ENCODE measurements at regions not wholly inside any gene's neighbourhood (a gene's known extent, or its start where the extent isn't known, plus 50 kb on each side); places are given as distances from the start of the nearest gene placed in this dataset.

DNA sequence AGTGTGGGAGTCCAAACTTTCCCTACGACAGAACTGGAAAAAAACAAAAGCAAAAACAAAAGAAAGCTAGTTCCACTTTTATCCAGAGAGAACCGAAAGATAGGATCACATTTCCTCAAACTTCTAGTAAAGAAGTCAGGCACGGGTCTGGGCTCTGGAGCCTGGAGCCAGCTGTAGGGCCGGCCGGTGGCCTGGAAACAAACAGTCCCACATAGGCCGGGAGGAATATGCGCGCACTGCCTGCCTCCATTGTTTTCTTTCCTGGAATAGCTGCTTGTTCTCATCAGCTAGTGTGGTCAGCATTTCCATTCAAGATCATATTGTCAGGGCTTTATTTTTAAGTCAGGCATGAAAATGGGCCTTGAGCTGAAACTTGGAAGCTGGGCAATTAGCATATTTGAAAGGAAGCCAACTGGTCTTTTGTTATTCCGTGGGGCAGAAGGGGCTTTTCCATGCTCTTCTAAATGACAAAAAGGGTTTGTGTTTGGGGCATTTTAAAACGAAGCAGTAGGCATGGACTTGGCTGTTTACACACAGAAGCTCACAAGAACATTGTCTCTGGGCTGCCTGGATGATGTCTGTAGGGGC lies 58.7 kb upstream of the RFX8 start:
- Histone ChIP-seq H3K9me3 (ENCODE audit: control insufficient read depth in 2 of 2, low read length in 2 of 2) (no peaks in the 10 kb centered on the region), H3K4me3 (ENCODE audit: low read length in 2 of 2) (no peak overlapping the region), H3K9ac (ENCODE audit: low read depth in 1 of 2, low read length in 2 of 2) (no peak overlapping the region), H3K36me3 (ENCODE audit: control insufficient read depth in 2 of 2, insufficient read depth in 2 of 2, low read length in 2 of 2) (no peaks in the 10 kb centered on the region), H3K4me1 (ENCODE audit: control insufficient read depth in 2 of 2, insufficient read depth in 2 of 2, low read length in 2 of 2) (no peaks in the 10 kb centered on the region), H3K27ac (ENCODE audit: low read depth in 2 of 2, low read length in 2 of 2) (peak overlapping the region in 1 of 2 donors; percentile 12), H3K27me3 (ENCODE audit: control insufficient read depth in 2 of 2, insufficient read depth in 2 of 2, low read length in 2 of 2) (no peaks in the 10 kb centered on the region)

DNA sequence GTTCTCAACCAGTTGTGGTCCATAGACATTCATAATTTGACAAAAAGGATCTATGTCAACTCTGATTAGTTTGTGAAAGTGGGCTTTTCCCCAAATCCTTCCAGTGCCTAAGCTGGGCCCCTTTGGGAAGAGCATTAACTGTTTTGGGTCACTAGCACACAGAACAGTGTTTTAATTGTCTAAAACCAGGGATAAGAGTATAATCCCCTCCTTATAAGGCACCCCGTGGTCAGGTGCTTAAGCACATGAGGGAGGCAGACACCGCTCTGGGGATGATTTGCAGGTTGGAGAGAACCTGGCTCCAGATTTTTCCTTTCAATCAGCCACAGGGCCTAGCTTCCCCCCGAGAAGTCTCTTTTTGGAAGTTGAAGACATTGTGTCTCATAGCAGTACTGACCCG lies 53.6 kb upstream of the RFX8 start:
- H3K36me3 ChIP-seq (ENCODE audit: control insufficient read depth in 2 of 2, insufficient read depth in 2 of 2, low read length in 2 of 2), result no peaks in the 10 kb centered on the region
- H3K27ac ChIP-seq (ENCODE audit: low read depth in 2 of 2, low read length in 2 of 2), result no peak overlapping the region
- H3K4me1 ChIP-seq (ENCODE audit: control insufficient read depth in 2 of 2, insufficient read depth in 2 of 2, low read length in 2 of 2), result no peaks in the 10 kb centered on the region
- no peaks in the 10 kb centered on the region for H3K27me3 ChIP-seq (ENCODE audit: control insufficient read depth in 2 of 2, insufficient read depth in 2 of 2, low read length in 2 of 2)
- no peaks in the 10 kb centered on the region for H3K9me3 ChIP-seq (ENCODE audit: control insufficient read depth in 2 of 2, low read length in 2 of 2)
- no peak overlapping the region for H3K4me3 ChIP-seq (ENCODE audit: low read length in 2 of 2)
- no peak overlapping the region for H3K9ac ChIP-seq (ENCODE audit: low read depth in 1 of 2, low read length in 2 of 2)

DNA sequence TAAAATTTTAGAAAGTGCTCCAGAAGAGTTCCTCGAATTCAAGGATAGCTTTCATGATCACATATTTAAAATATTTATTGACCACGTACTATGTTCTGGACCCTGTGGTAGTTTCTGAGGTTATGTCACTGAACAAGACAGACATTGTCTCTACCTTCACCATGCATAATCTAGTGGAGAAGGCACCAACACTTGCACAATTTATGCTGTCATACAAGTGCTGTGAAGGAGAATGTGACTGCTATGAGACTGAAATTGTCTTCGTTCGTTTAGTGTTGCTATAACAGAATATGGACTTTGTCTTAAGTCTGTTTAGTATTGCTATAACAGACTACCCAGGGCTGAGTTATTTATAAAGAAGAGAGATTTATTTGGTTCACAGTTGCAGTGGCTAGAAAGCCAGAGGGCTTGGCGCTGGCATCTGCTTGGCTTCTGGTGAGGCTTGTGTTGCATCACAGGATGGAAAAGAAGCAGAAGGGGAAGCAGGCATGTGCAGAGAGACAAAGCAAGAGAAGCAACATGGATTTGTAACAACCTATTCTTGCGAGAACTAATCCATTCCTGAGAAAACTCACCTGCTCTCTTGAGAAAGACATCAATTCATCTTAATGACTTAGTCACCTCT lies 50.0 kb upstream of the RFX8 start:
- no peaks in the 10 kb centered on the region for H3K36me3 ChIP-seq (ENCODE audit: control insufficient read depth in 2 of 2, insufficient read depth in 2 of 2, low read length in 2 of 2)
- no peaks in the 10 kb centered on the region for H3K27me3 ChIP-seq (ENCODE audit: control insufficient read depth in 2 of 2, insufficient read depth in 2 of 2, low read length in 2 of 2)
- no peak overlapping the region for H3K4me3 ChIP-seq (ENCODE audit: low read length in 2 of 2)
- H3K4me1 ChIP-seq (ENCODE audit: control insufficient read depth in 2 of 2, insufficient read depth in 2 of 2, low read length in 2 of 2), result no peaks in the 10 kb centered on the region
- no peak overlapping the region for H3K9ac ChIP-seq (ENCODE audit: low read depth in 1 of 2, low read length in 2 of 2)
- H3K9me3 ChIP-seq (ENCODE audit: control insufficient read depth in 2 of 2, low read length in 2 of 2), result no peaks in the 10 kb centered on the region
- no peak overlapping the region for H3K27ac ChIP-seq (ENCODE audit: low read depth in 2 of 2, low read length in 2 of 2)

Data from mucosa of rectum (tissue), 2 donors.